GM19438 (cell line): ENCODE measurements at regions not wholly inside any gene's neighbourhood (a gene's known extent, or its start where the extent isn't known, plus 50 kb on each side); places are given as distances from the start of the nearest gene placed in this dataset.
"Not testable (repeated sequence)": the region's sequence is repeated elsewhere in the genome, so short reads cannot be mapped to it uniquely, and the experiment has no call there.

ENCODE experiments used
- ATAC-seq: cut with Tn5 transposase; IDR thresholded peaks from one replicate; pipeline ENCODE4 v1.9.1; 2021; ENCODE audit warnings: low read depth; ENCODE audit not compliant: unreplicated experiment

- ATAC-seq = no peak
These were observed 57.9 kb downstream of the DNAJB9 start for GRCh38 chr7:108627476-108628051.

GRCh38 chr7:108628678-108629077 is 59.0 kb downstream of the DNAJB9 start:
- no peak for ATAC-seq

- no peak for ATAC-seq
These were observed 60.2 kb downstream of the DNAJB9 start for GRCh38 chr7:108629651-108630400.

- ATAC-seq = no peak
These were observed 64.4 kb downstream of the DNAJB9 start for GRCh38 chr7:108634036-108634435.

GRCh38 chr7:108634535-108634934 is 64.9 kb downstream of the DNAJB9 start:
- no peak for ATAC-seq

GRCh38 chr7:108637049-108637621 is 67.5 kb downstream of the DNAJB9 start:
- no peak for ATAC-seq

GRCh38 chr7:108642126-108642525 is 72.5 kb downstream of the DNAJB9 start:
- no peak for ATAC-seq

- ATAC-seq = no peak
These were observed 73.5 kb downstream of the DNAJB9 start for GRCh38 chr7:108643136-108643535.

- no peak for ATAC-seq
These were observed 79.3 kb downstream of the DNAJB9 start for GRCh38 chr7:108648989-108649388.

GRCh38 chr7:108650467-108650866 is 80.8 kb downstream of the DNAJB9 start:
- no peak for ATAC-seq

GRCh38 chr7:108652886-108653285 is 83.2 kb downstream of the DNAJB9 start:
- ATAC-seq = no peak

- ATAC-seq = no peak
These were observed 83.9 kb downstream of the DNAJB9 start for GRCh38 chr7:108653526-108653925.

- ATAC-seq = not testable (repeated sequence)
These were observed 87.6 kb downstream of the DNAJB9 start for GRCh38 chr7:108657140-108657726.

GRCh38 chr7:108659261-108659660 is 89.6 kb downstream of the DNAJB9 start:
- ATAC-seq = no peak

GRCh38 chr7:108659867-108660266 is 90.2 kb downstream of the DNAJB9 start:
- no peak for ATAC-seq

- ATAC-seq = no peak
These were observed 90.8 kb downstream of the DNAJB9 start for GRCh38 chr7:108660465-108660864.

- ATAC-seq = no peak
These were observed 93.2 kb downstream of the DNAJB9 start for GRCh38 chr7:108662783-108663362.

GRCh38 chr7:108663701-108664100 is 94.0 kb downstream of the DNAJB9 start:
- ATAC-seq = no peak

- ATAC-seq = no peak
These were observed 97.5 kb downstream of the DNAJB9 start for GRCh38 chr7:108667216-108667615.

GRCh38 chr7:108669958-108670357 is 100.3 kb downstream of the DNAJB9 start:
- no peak for ATAC-seq

- ATAC-seq = not testable (repeated sequence)
These were observed 104.0 kb downstream of the DNAJB9 start for GRCh38 chr7:108673699-108674098.
